Motor neuron (in vitro differentiated cells): ENCODE measurements at regions not wholly inside any gene's neighbourhood (a gene's known extent, or its start where the extent isn't known, plus 50 kb on each side); places are given as distances from the start of the nearest gene placed in this dataset.

Experiments used
- ATAC-seq, 8 experiments: fragments of 200-7000 bp; cut with Tn5 transposase; replicated peaks in 6 of 8; 2 replicates each; pipeline ENCODE4 v1.8.0; 2021; ENCODE audit warnings: mild to moderate bottlenecking in 8 of 8, moderate library complexity in 8 of 8
- H3K27ac ChIP-seq, 2 donors: fragments of 250-450 bp; sonication (Bioruptor Pico); 2 replicates each; pipeline ENCODE4 v1.9.0; 2021; ENCODE audit warnings: antibody characterized with exemption in 2 of 2, mild to moderate bottlenecking in 2 of 2, moderate library complexity in 1 of 2
- H3K4me1 ChIP-seq, 2 donors: fragments of 250-450 bp; sonication (Bioruptor Pico); replicated peaks in 1 of 2; 2 replicates each; pipeline ENCODE4 v1.6.1; 2021; ENCODE audit warnings: antibody characterized with exemption in 2 of 2, mild to moderate bottlenecking in 2 of 2, moderate library complexity in 1 of 2
- H3K4me3 ChIP-seq, 5 donors: fragments of 250-450 bp; sonication (Bioruptor Pico); 2 replicates each; pipeline ENCODE4 v1.9.0; 2021; ENCODE audit warnings: antibody characterized with exemption in 5 of 5, mild to moderate bottlenecking in 5 of 5, moderate library complexity in 4 of 5
- WGBS, 10 experiments: fragments of 450-650 bp; shearing (Covaris generic); methylation state at CpG; one replicate each; pipeline ENCODE4 v1.0.0; 2022; 5-methylcytosine and 5-hydroxymethylcytosine counted together
- in situ Hi-C, 9 experiments: fragments of 400-800 bp; cut with MboI; loops; one replicate each; pipeline ENCODE4 v1.15.0; 2021; ENCODE audit warnings: low sequenced_read_pairs in 9 of 9, low pct_unique_long_range_greater_than_20kb in 2 of 9; ENCODE audit not compliant: unreplicated experiment in 9 of 9

GRCh38 chr11:92803391-92803790 is 166.1 kb upstream of the MTNR1B start:
- in situ Hi-C loops = no loop called here
- H3K27ac ChIP-seq = no peak overlapping the region
- WGBS, 10 experiments = 50 to 88% (median 67%) methylated on average over 1 of the region's 1 CpG; no CpG with 5 or more reads in 7 of the 10 experiments
- peaks cover 41 to 42% of the 10 kb centered on the region in 2 donors for H3K4me1 ChIP-seq
- H3K4me3 ChIP-seq = no peak overlapping the region
- peak in 5 of 8 experiments; percentile 25 to 57 (median 49) for ATAC-seq

GRCh38 chr11:92804388-92804966 is 165.0 kb upstream of the MTNR1B start:
- ATAC-seq = peak in 2 of 8 experiments; percentile 29 to 52
- 31 to 83% (median 51%) methylated on average over 1 to 7 of the region's 7 CpGs; no CpG with 5 or more reads in 2 of the 10 experiments for WGBS, 10 experiments
- Histone ChIP-seq H3K4me1 (peaks cover 41 to 42% of the 10 kb centered on the region in 2 donors), H3K27ac (no peak overlapping the region), H3K4me3 (no peak overlapping the region)
- in situ Hi-C loops = no loop called here

GRCh38 chr11:92808022-92808421 is 161.4 kb upstream of the MTNR1B start:
- ATAC-seq = peak in 1 of 8 experiments; percentile 54
- in situ Hi-C loops = no loop called here
- no peak overlapping the region for H3K4me3 ChIP-seq
- H3K4me1 ChIP-seq = peaks cover 40 to 57% of the 10 kb centered on the region in 2 donors
- H3K27ac ChIP-seq = no peak overlapping the region

- H3K27ac ChIP-seq = no peak overlapping the region
- H3K4me1 ChIP-seq = peaks cover 19 to 35% of the 10 kb centered on the region in 2 donors
- in situ Hi-C loops = no loop called here
- WGBS, 10 experiments = 5 to 88% (median 68%) methylated on average over 3 to 6 of the region's 6 CpGs
- ATAC-seq = peak in 7 of 8 experiments; percentile 25 to 82 (median 58)
- H3K4me3 ChIP-seq = no peak overlapping the region
Measured at GRCh38 chr11:92810423-92811064, 158.9 kb upstream of the MTNR1B start.

GRCh38 chr11:92811341-92811740 is 158.1 kb upstream of the MTNR1B start:
- H3K4me3 ChIP-seq = no peak overlapping the region
- WGBS, 10 experiments = 0 to 100% (median 13%) methylated on average over 1 to 2 of the region's 2 CpGs; no CpG with 5 or more reads in 3 of the 10 experiments
- in situ Hi-C loops = no loop called here
- H3K4me1 ChIP-seq = peaks cover 19 to 35% of the 10 kb centered on the region in 2 donors
- ATAC-seq = peak in 5 of 8 experiments; percentile 36 to 79 (median 45)
- no peak overlapping the region for H3K27ac ChIP-seq

- H3K4me1 ChIP-seq = peaks cover 10 to 25% of the 10 kb centered on the region in 2 donors
- in situ Hi-C loops = no loop called here
- 7 to 94% (median 79%) methylated on average over 2 to 5 of the region's 5 CpGs; no CpG with 5 or more reads in 1 of the 10 experiments for WGBS, 10 experiments
- no peak overlapping the region for H3K4me3 ChIP-seq
- ATAC-seq = no peak
- H3K27ac ChIP-seq = no peak overlapping the region
Measured at GRCh38 chr11:92812841-92813240, 156.6 kb upstream of the MTNR1B start.

- Histone ChIP-seq H3K27ac (no peak overlapping the region), H3K4me3 (no peak overlapping the region), H3K4me1 (no peaks in the 10 kb centered on the region)
- in situ Hi-C loops = no loop called here
- WGBS, 10 experiments = 0 to 100% (median 95%) methylated on average over 1 to 2 of the region's 2 CpGs; no CpG with 5 or more reads in 2 of the 10 experiments
- ATAC-seq = peak in 3 of 8 experiments; percentile 33 to 90 (median 57)
Measured at GRCh38 chr11:92819830-92820229, 149.6 kb upstream of the MTNR1B start.

- H3K4me1 ChIP-seq = no peaks in the 10 kb centered on the region
- no peak overlapping the region for H3K4me3 ChIP-seq
- no peak for ATAC-seq
- H3K27ac ChIP-seq = no peak overlapping the region
- in situ Hi-C loops = no loop called here
Measured at GRCh38 chr11:92820860-92821259, 148.6 kb upstream of the MTNR1B start.

- ATAC-seq = no peak
- in situ Hi-C loops = no loop called here
- 0 to 100% (median 86%) methylated on average over 1 to 3 of the region's 3 CpGs for WGBS, 10 experiments
- H3K4me3 ChIP-seq = no peak overlapping the region
- H3K4me1 ChIP-seq = peaks cover 1 to 6% of the 10 kb centered on the region in 2 donors
- H3K27ac ChIP-seq = no peak overlapping the region
Measured at GRCh38 chr11:92822410-92822809, 147.0 kb upstream of the MTNR1B start.

- Histone ChIP-seq H3K27ac (no peak overlapping the region), H3K4me3 (no peak overlapping the region), H3K4me1 (peaks cover 39 to 43% of the 10 kb centered on the region in 2 donors)
- ATAC-seq = no peak
- WGBS, 10 experiments = 0 to 100% (median 71%) methylated on average over 1 of the region's 1 CpG; no CpG with 5 or more reads in 1 of the 10 experiments
- in situ Hi-C loops = no loop called here
Measured at GRCh38 chr11:92826136-92826535, 143.3 kb upstream of the MTNR1B start.

GRCh38 chr11:92826603-92827002 is 142.8 kb upstream of the MTNR1B start:
- H3K4me3 ChIP-seq = no peak overlapping the region
- in situ Hi-C loops = no loop called here
- WGBS, 10 experiments = 0 to 100% (median 57%) methylated on average over 1 of the region's 1 CpG; no CpG with 5 or more reads in 3 of the 10 experiments
- H3K4me1 ChIP-seq = peaks cover 43 to 48% of the 10 kb centered on the region in 2 donors
- no peak for ATAC-seq
- H3K27ac ChIP-seq = no peak overlapping the region

GRCh38 chr11:92827132-92827531 is 142.3 kb upstream of the MTNR1B start:
- 0 to 100% (median 92%) methylated on average over 1 to 2 of the region's 2 CpGs; no CpG with 5 or more reads in 4 of the 10 experiments for WGBS, 10 experiments
- no peak overlapping the region for H3K4me3 ChIP-seq
- no peak for ATAC-seq
- no peak overlapping the region for H3K27ac ChIP-seq
- in situ Hi-C loops = no loop called here
- H3K4me1 ChIP-seq = peaks cover 44 to 48% of the 10 kb centered on the region in 2 donors

- peak in 5 of 8 experiments; percentile 87 to 93 (median 90) for ATAC-seq
- in situ Hi-C loops = no loop called here
- H3K27ac ChIP-seq = peak overlapping the region; percentile 90 to 91
Measured at GRCh38 chr11:92828556-92828955, 140.9 kb upstream of the MTNR1B start.

More at GRCh38 chr11:92828556-92828955, 140.9 kb upstream of the MTNR1B start:
- peaks cover 44 to 48% of the 10 kb centered on the region in 2 donors for H3K4me1 ChIP-seq
- H3K4me3 ChIP-seq = no peak overlapping the region
- WGBS, 10 experiments = 0 to 17% (median 0%) methylated on average over 1 of the region's 2 CpGs; no CpG with 5 or more reads in 6 of the 10 experiments
